Right lobe of liver (tissue), 6 donors: ENCODE measurements at regions not wholly inside any gene's neighbourhood (a gene's known extent, or its start where the extent isn't known, plus 50 kb on each side); places are given as distances from the start of the nearest gene placed in this dataset.

Source experiments
- ATAC-seq, 4 donors: fragments of 200-7000 bp; cut with Tn5 transposase; one replicate each; pipeline ENCODE4 v1.9.1; 2020; ENCODE audit warnings: mild to moderate bottlenecking in 4 of 4, moderate library complexity in 4 of 4
- DNase-seq, 3 donors: peaks; one replicate each; pipeline ENCODE4 v3.0.0-alpha.2; 2020
- H3K27ac ChIP-seq, 3 donors: fragments of 200-600 bp; one replicate each; pipeline ENCODE4 v1.8.0; 2022
- H3K27me3 ChIP-seq, 2 donors: fragments of 200-600 bp; one replicate each; pipeline ENCODE4 v1.8.0; 2022
- H3K36me3 ChIP-seq, 4 donors: fragments of 200-600 bp; sonication (generic) in 1 of 4; one replicate each; pipeline versions ENCODE4 v1.5.1 to v1.8.0; 2017 to 2022; ENCODE audit warnings: control low read depth in 1 of 4
- H3K4me1 ChIP-seq, 4 donors: fragments of 200-600 bp; sonication (generic) in 1 of 4; one replicate each; pipeline versions ENCODE4 v1.5.1 to v1.8.0; 2017 to 2022; ENCODE audit warnings: control low read depth in 1 of 4
- H3K4me3 ChIP-seq, 3 donors: fragments of 200-600 bp; one replicate each; pipeline ENCODE4 v1.8.0; 2022
- H3K9me3 ChIP-seq, 4 donors: fragments of 200-600 bp; sonication (generic) in 1 of 4; one replicate each; pipeline versions ENCODE4 v1.5.1 to v1.8.0; 2017 to 2022; ENCODE audit warnings: control low read depth in 1 of 4
- POLR2A ChIP-seq: fragments of 450-650 bp; IDR thresholded peaks from one replicate; pipeline ENCODE4 v1.6.1; 2017; ENCODE audit warnings: antibody characterized with exemption, mild to moderate bottlenecking
- WGBS: methylation state at CpG from one replicate; pipeline ENCODE4 v1.1.6; 2018; ENCODE audit warnings: low coverage, low lambda C conversion rate; ENCODE audit not compliant: insufficient coverage; ENCODE audit errors: missing lambda C conversion rate; 5-methylcytosine and 5-hydroxymethylcytosine counted together
- intact Hi-C, 2 donors: fragments of 100-400 bp; cut with DNase I; formaldehyde crosslinking; loops; one replicate each; pipeline versions ENCODE4 v1.11.2 to v1.14.1; 2022
- TF ChIP-seq, protein P1 (sequence below), 4 donors: fragments of 200-600 bp in 3 of 4; fragments of 450-650 bp in 1 of 4; IDR thresholded peaks; one replicate each; pipeline versions ENCODE4 v1.5.1 to v1.8.0; 2016 to 2022; ENCODE audit warnings: antibody characterized with exemption in 4 of 4, mild to moderate bottlenecking in 2 of 4
- donor health status: DM: no; HTN: yes; CAD: no.
- donor health status: DM: no; HTN: no; CAD: no.
- donor health status: DM: no; HTN: no; CAD: no.
- donor health status: DM: no; HTN: yes; CAD: no.
- donor health status: DM: no; HTN: yes; CAD: no.

DNA sequence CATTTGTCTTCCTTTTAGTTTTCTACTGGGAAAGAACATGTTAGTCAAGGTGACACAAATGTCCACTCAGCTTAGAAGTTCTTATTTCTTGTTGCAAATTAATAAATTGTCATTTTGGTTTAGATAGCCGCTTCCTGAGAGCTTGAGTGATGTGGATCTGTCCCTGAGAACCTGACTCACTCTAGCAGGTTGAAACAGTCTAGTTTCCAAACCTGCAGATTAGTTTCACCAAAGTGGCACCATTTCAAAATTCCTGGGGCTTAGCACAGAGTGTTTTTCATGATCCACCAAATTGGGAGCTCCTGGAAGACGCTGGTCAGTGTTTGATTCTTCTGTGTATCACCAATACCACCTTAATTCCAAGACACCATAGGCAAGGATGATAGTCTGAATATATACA, 119.4 kb upstream of the TSC22D1 start:
- no peaks in the 10 kb centered on the region for H3K36me3 ChIP-seq
- no peak for ATAC-seq
- H3K27me3 ChIP-seq: no peaks in the 10 kb centered on the region
- TF ChIP-seq, protein P1, sequence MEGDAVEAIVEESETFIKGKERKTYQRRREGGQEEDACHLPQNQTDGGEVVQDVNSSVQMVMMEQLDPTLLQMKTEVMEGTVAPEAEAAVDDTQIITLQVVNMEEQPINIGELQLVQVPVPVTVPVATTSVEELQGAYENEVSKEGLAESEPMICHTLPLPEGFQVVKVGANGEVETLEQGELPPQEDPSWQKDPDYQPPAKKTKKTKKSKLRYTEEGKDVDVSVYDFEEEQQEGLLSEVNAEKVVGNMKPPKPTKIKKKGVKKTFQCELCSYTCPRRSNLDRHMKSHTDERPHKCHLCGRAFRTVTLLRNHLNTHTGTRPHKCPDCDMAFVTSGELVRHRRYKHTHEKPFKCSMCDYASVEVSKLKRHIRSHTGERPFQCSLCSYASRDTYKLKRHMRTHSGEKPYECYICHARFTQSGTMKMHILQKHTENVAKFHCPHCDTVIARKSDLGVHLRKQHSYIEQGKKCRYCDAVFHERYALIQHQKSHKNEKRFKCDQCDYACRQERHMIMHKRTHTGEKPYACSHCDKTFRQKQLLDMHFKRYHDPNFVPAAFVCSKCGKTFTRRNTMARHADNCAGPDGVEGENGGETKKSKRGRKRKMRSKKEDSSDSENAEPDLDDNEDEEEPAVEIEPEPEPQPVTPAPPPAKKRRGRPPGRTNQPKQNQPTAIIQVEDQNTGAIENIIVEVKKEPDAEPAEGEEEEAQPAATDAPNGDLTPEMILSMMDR (IDR thresholded peaks at IDR 0.05): no peak
- no peak for TF ChIP-seq POLR2A
- no peak overlapping the region for H3K4me3 ChIP-seq
- no peak for DNase-seq
- intact Hi-C loops: no loop called here
- H3K9me3 ChIP-seq: no peaks in the 10 kb centered on the region
- H3K4me1 ChIP-seq: no peaks in the 10 kb centered on the region
- no peak overlapping the region for H3K27ac ChIP-seq
- WGBS: 57% methylated on average over 2 of the region's 2 CpGs

DNA sequence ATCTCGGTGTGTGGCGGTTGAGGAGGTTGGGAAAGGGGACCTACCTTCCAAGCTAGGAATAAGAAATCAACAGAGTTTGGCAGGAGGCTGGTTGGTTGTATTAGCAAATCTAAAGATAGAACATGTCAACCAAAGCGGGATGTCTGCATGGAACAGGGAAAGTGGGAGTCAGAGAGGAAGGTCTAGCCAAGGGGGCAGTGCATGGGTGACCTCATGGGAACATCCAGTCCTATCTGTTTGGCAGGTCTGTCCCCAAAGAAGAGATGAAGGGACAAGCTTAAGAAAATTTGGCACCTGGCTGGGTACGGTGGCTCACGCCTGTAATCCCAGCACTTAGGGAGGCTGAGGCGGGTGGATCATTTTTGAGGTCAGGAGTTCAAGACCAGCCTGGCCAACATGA, 118.7 kb upstream of the TSC22D1 start:
- TF ChIP-seq POLR2A: no peak
- TF ChIP-seq, protein P1 (IDR thresholded peaks at IDR 0.05): no peak
- Histone ChIP-seq H3K9me3 (no peaks in the 10 kb centered on the region), H3K27ac (no peak overlapping the region), H3K4me1 (no peaks in the 10 kb centered on the region), H3K27me3 (no peaks in the 10 kb centered on the region), H3K36me3 (no peaks in the 10 kb centered on the region), H3K4me3 (no peak overlapping the region)
- no peak for DNase-seq
- WGBS: 66% methylated on average over 6 of the region's 6 CpGs
- no peak for ATAC-seq
- intact Hi-C loops: no loop called here

DNA sequence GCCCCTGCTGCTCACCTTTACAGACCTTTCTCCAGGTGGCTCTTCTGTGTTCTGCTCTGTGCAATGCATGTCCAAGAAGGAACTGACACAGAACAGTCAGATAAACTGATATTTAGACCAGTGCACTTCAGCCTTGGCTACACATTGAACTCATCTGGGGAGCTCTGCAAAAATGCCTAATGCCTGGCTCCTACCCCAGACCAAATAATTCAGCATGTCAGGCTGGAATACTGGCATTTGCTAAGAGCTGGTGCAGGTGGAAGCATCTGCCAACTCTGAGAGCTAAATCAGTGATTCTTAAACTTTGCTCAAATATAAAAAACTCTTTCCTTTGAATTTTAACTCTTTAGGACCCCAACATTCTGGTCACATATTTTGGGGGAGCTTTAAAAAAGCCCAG, 118.2 kb upstream of the TSC22D1 start:
- no peak overlapping the region for H3K27ac ChIP-seq
- H3K4me3 ChIP-seq: no peak overlapping the region
- TF ChIP-seq POLR2A: no peak
- TF ChIP-seq, protein P1 (IDR thresholded peaks at IDR 0.05): no peak
- H3K4me1 ChIP-seq: no peaks in the 10 kb centered on the region
- intact Hi-C loops: no loop called here
- H3K9me3 ChIP-seq: no peaks in the 10 kb centered on the region
- H3K27me3 ChIP-seq: no peaks in the 10 kb centered on the region
- DNase-seq (no peak), ATAC-seq (no peak)
- H3K36me3 ChIP-seq: no peaks in the 10 kb centered on the region

DNA sequence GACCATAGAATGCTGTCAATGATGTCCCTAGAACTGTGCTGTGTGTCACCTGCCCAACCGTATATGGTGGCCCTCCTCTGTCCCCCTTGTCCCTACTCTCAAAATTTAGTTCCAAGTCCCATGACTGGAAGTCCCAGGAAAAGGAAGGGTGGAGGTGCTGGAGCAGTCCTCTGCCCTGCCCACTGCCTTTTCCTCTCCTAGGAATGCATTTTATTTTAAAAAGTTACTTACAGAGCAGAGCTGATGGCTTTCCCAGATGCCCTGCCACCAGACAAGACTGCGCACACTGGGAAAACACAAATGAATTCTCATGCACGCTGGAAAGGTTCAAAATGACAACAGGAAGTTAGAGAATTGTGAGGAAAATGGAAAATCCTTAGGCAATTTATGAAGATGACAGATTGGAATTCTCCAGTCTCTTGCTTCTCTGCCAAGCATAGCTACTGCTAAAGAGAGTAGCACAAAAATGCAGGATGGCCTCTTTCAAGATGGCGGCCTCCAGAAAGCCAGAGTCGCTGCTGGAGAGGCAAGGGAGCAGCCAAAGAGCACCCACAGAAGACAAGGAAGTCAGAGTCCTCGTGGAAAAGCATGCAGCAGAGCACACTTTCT, 117.1 kb upstream of the TSC22D1 start:
- no peak overlapping the region for H3K4me3 ChIP-seq
- H3K4me1 ChIP-seq: no peaks in the 10 kb centered on the region
- TF ChIP-seq, protein P1 (IDR thresholded peaks at IDR 0.05): no peak
- TF ChIP-seq POLR2A: no peak
- intact Hi-C loops: no loop called here
- no peaks in the 10 kb centered on the region for H3K27me3 ChIP-seq
- ATAC-seq (no peak), DNase-seq (no peak)
- no peak overlapping the region for H3K27ac ChIP-seq
- H3K36me3 ChIP-seq: no peaks in the 10 kb centered on the region
- 39% methylated on average over 5 of the region's 6 CpGs for WGBS
- H3K9me3 ChIP-seq: no peaks in the 10 kb centered on the region

DNA sequence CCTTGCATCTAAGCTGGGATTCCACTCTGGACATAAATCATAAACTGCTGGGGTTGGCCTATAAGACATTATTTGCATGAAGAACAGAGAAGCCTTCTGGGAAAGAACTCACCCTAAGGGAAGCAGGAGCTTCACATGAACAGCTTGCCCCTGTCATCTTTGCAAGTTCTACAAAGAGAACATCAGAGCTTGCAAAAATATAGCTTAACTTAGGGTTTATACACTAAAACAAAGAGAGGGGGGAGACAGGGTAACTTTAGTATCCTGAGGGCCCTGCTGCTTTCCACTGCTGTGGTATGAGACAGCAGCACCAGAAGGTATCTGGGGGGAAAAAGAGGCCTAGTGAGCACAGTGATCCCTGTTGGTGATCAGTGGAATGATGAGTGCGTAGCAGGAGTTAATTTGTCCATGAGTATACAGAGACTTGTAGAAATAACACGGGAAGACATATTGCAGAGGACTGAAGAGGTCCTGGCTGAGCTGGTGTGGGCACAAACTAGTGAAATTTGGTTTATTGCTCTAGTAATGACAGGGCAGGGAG, 116.1 kb upstream of the TSC22D1 start:
- no peaks in the 10 kb centered on the region for H3K4me1 ChIP-seq
- H3K36me3 ChIP-seq: no peaks in the 10 kb centered on the region
- 83% methylated on average over 2 of the region's 2 CpGs for WGBS
- TF ChIP-seq, protein P1 (IDR thresholded peaks at IDR 0.05): no peak
- TF ChIP-seq POLR2A: no peak
- no peaks in the 10 kb centered on the region for H3K9me3 ChIP-seq
- ATAC-seq (no peak), DNase-seq (no peak)
- intact Hi-C loops: no loop called here
- no peaks in the 10 kb centered on the region for H3K27me3 ChIP-seq
- no peak overlapping the region for H3K27ac ChIP-seq
- no peak overlapping the region for H3K4me3 ChIP-seq
